ENCODE measurements at regions not wholly inside any gene's neighbourhood (a gene's known extent, or its start where the extent isn't known, plus 50 kb on each side); places are given as distances from the start of the nearest gene placed in this dataset.
"Not testable (repeated sequence)": the region's sequence is repeated elsewhere in the genome, so short reads cannot be mapped to it uniquely, and the experiment has no call there.

- no peak for DNase-seq
Observed at GRCh38 chr11:95641495-95641894, 148.1 kb downstream of the FAM76B start.

- no peak for DNase-seq
Observed at GRCh38 chr11:95638501-95638900, 151.1 kb downstream of the FAM76B start.

- DNase-seq = no peak
Observed at GRCh38 chr11:95625164-95625900, 164.2 kb downstream of the FAM76B start.

- DNase-seq = no peak
Observed at GRCh38 chr11:95616256-95616804, 173.3 kb downstream of the FAM76B start.

GRCh38 chr11:95611827-95612226 is 177.8 kb downstream of the FAM76B start:
- DNase-seq = no peak

GRCh38 chr11:95610185-95610584 is 179.4 kb downstream of the FAM76B start:
- not testable (repeated sequence) for DNase-seq

GRCh38 chr11:95608093-95608492 is 181.5 kb downstream of the FAM76B start:
- no peak for DNase-seq

- no peak for DNase-seq
Observed at GRCh38 chr11:95606824-95607223, 182.8 kb downstream of the FAM76B start.

GRCh38 chr11:95605271-95605940 is 184.2 kb downstream of the FAM76B start:
- no peak for DNase-seq

GRCh38 chr11:95599959-95600586 is 189.5 kb downstream of the FAM76B start:
- DNase-seq = no peak

- no peak for DNase-seq
Observed at GRCh38 chr11:95595973-95596489, 193.6 kb downstream of the FAM76B start.

- DNase-seq = no peak
Observed at GRCh38 chr11:95595541-95595940, 194.0 kb downstream of the FAM76B start.

GRCh38 chr11:95593111-95593510 is 196.5 kb downstream of the FAM76B start:
- no peak for DNase-seq

- DNase-seq = no peak
Observed at GRCh38 chr11:95592471-95592870, 197.1 kb downstream of the FAM76B start.

GRCh38 chr11:95589893-95590612 is 199.5 kb downstream of the FAM76B start:
- no peak for DNase-seq

- no peak for DNase-seq
Observed at GRCh38 chr11:95588821-95589220, 200.8 kb downstream of the FAM76B start.

- no peak for DNase-seq
Observed at GRCh38 chr11:95586661-95587060, 202.9 kb downstream of the FAM76B start.

- no peak for DNase-seq
Observed at GRCh38 chr11:95586155-95586554, 203.4 kb downstream of the FAM76B start.

GRCh38 chr11:95585752-95586077 is 203.9 kb downstream of the FAM76B start:
- DNase-seq = no peak

GRCh38 chr11:95585069-95585751 is 204.4 kb downstream of the FAM76B start:
- DNase-seq = no peak

- peak in 1 of 3 experiments; percentile 9 for DNase-seq
Observed at GRCh38 chr11:95584589-95584988, 205.0 kb downstream of the FAM76B start.

- no peak for DNase-seq
Observed at GRCh38 chr11:95584180-95584579, 205.4 kb downstream of the FAM76B start.
